NB4 (cell line): ENCODE measurements at regions not wholly inside any gene's neighbourhood (a gene's known extent, or its start where the extent isn't known, plus 50 kb on each side); places are given as distances from the start of the nearest gene placed in this dataset.

ENCODE experiments used
- CTCF ChIP-seq: IDR thresholded peaks from one replicate; pipeline ENCODE4 v1.5.1; 2012; ENCODE audit warnings: low read depth, low read length
- MAX ChIP-seq: IDR thresholded peaks from 2 replicates; pipeline ENCODE4 v1.6.1; 2011; ENCODE audit warnings: low read depth, low read length
- POLR2A ChIP-seq: IDR thresholded peaks from 2 replicates; pipeline ENCODE4 v1.6.1; 2011; ENCODE audit warnings: mild to moderate bottlenecking; ENCODE audit not compliant: insufficient read length; ENCODE audit errors: extremely low read depth

- no peak for TF ChIP-seq MAX
- no peak for TF ChIP-seq CTCF
- no peak for TF ChIP-seq POLR2A
Measured at GRCh38 chr6:14614631-14615030, 497.1 kb downstream of the CD83 start.
